Transverse colon (tissue), 3 donors: ENCODE measurements at regions not wholly inside any gene's neighbourhood (a gene's known extent, or its start where the extent isn't known, plus 50 kb on each side); places are given as distances from the start of the nearest gene placed in this dataset.

Experiments used
- POLR2A ChIP-seq: fragments of 450-650 bp; IDR thresholded peaks from one replicate; pipeline ENCODE4 v1.6.1; 2016; ENCODE audit warnings: antibody characterized with exemption, mild to moderate bottlenecking, moderate library complexity
- TF ChIP-seq, protein P1 (sequence below), 5 experiments: fragments of 200-600 bp in 3 of 5; fragments of 450-650 bp in 2 of 5; sonication (generic) in 3 of 5; IDR thresholded peaks; 1 replicate in 2 of 5; 2 replicates in 3 of 5; pipeline ENCODE4 v1.5.1; 2016 to 2017; ENCODE audit warnings: antibody characterized with exemption in 5 of 5, inconsistent platforms in 3 of 5, mild to moderate bottlenecking in 2 of 5, moderate library complexity in 1 of 5

GRCh38 chrX:131621650-131622049, 77.8 kb downstream of the OR13H1 start:
- TF ChIP-seq, protein P1, sequence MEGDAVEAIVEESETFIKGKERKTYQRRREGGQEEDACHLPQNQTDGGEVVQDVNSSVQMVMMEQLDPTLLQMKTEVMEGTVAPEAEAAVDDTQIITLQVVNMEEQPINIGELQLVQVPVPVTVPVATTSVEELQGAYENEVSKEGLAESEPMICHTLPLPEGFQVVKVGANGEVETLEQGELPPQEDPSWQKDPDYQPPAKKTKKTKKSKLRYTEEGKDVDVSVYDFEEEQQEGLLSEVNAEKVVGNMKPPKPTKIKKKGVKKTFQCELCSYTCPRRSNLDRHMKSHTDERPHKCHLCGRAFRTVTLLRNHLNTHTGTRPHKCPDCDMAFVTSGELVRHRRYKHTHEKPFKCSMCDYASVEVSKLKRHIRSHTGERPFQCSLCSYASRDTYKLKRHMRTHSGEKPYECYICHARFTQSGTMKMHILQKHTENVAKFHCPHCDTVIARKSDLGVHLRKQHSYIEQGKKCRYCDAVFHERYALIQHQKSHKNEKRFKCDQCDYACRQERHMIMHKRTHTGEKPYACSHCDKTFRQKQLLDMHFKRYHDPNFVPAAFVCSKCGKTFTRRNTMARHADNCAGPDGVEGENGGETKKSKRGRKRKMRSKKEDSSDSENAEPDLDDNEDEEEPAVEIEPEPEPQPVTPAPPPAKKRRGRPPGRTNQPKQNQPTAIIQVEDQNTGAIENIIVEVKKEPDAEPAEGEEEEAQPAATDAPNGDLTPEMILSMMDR (IDR thresholded peaks at IDR 0.05): no peak
- no peak for TF ChIP-seq POLR2A
